Rectal smooth muscle tissue (tissue), 1 donor: ENCODE measurements at regions not wholly inside any gene's neighbourhood (a gene's known extent, or its start where the extent isn't known, plus 50 kb on each side); places are given as distances from the start of the nearest gene placed in this dataset.

Experiments used
- H3K27ac ChIP-seq: one replicate; pipeline ENCODE4 v1.7.0; 2013; ENCODE audit warnings: low read depth, low read length, inconsistent platforms
- H3K27me3 ChIP-seq: one replicate; pipeline ENCODE4 v1.7.0; 2013; ENCODE audit warnings: low read length; ENCODE audit not compliant: control insufficient read depth, insufficient read depth
- H3K36me3 ChIP-seq: one replicate; pipeline ENCODE4 v1.7.0; 2013; ENCODE audit warnings: low read length; ENCODE audit not compliant: control insufficient read depth, insufficient read depth
- H3K4me1 ChIP-seq: one replicate; pipeline ENCODE4 v1.7.0; 2013; ENCODE audit warnings: low read length; ENCODE audit not compliant: control insufficient read depth, insufficient read depth
- H3K4me3 ChIP-seq: one replicate; pipeline ENCODE4 v1.7.0; 2013; ENCODE audit warnings: low read length
- H3K9ac ChIP-seq: one replicate; pipeline ENCODE4 v1.7.0; 2013; ENCODE audit warnings: low read length

DNA sequence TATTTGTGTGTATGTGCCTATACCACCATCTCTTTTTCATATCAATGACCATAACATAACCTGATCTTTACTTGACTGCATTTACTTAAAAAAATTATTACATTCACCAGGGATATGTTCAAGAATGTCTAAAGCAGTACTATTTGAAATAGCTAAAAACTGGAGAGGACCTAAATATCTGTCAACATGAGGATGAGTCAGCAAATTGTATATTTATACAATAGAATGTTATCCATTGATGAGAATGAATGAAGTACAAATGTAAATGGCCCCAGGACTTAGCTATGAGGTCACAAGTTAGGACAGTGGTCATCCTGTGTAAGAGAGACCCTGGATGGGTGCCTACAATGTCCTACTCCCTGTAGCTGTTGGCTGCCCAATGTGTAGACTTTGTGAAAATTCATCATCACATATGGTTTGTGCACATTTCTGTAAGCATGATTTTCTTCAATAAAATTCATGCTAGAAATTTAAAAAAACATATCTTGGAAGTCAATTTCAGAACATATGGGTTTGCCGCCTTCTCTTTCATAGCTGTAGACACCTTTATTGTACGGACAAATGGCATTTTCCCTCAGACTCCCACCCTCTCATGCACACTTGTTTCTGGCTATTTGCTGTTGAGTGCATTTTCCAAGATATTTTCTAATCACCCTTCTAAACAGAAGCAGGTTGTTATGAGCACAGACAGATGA lies 202.4 kb downstream of the CDH26 start:
- H3K27ac ChIP-seq = no peak overlapping the region
- H3K36me3 ChIP-seq = no peaks in the 10 kb centered on the region
- H3K4me3 ChIP-seq = no peak overlapping the region
- no peaks in the 10 kb centered on the region for H3K4me1 ChIP-seq
- no peak overlapping the region for H3K9ac ChIP-seq
- no peaks in the 10 kb centered on the region for H3K27me3 ChIP-seq

DNA sequence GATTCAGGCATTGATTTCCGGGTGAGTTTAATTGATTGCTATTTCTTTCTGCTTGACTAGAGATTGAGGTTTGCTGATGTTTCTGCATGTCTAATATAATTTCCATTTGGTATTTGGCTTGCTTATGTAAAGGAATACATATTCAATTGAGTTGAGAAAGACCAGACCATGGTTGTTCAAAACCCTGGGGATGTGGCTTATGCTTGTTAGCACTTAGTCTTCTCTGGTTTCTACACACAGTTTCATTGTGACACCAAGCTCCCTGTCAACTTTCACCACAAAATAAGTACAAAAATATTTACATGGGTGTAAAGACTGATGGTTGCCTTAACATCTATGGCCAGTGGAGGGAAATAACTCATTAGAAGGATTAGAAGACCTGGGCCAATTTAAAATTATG lies 209.6 kb downstream of the CDH26 start:
- H3K4me1 ChIP-seq = no peaks in the 10 kb centered on the region
- H3K27me3 ChIP-seq = no peaks in the 10 kb centered on the region
- no peaks in the 10 kb centered on the region for H3K36me3 ChIP-seq
- H3K4me3 ChIP-seq = no peak overlapping the region
- no peak overlapping the region for H3K27ac ChIP-seq
- no peak overlapping the region for H3K9ac ChIP-seq

DNA sequence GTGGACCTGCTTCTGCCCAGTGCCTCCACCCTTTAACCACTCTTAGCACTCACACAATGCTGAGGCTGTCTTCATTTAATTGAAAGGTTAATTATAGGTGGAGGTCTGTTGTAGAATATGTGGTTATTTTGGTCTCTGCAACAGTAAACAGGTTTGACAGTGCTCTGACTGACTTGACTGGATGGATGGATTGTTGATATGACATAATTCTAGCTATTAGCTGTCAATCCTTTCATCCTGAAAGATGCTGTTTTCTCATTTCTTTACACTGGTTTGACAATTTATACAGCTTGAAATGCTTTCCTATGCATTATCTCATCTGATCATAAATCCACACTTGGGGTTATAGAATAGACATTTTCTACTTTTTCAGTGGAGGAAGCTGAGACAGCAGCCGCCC lies 210.7 kb downstream of the CDH26 start:
- H3K4me1 ChIP-seq = no peaks in the 10 kb centered on the region
- no peak overlapping the region for H3K4me3 ChIP-seq
- H3K27me3 ChIP-seq = no peaks in the 10 kb centered on the region
- H3K36me3 ChIP-seq = no peaks in the 10 kb centered on the region
- no peak overlapping the region for H3K9ac ChIP-seq
- no peak overlapping the region for H3K27ac ChIP-seq

- Histone ChIP-seq H3K27me3 (no peaks in the 10 kb centered on the region), H3K9ac (no peak overlapping the region), H3K4me1 (no peaks in the 10 kb centered on the region), H3K27ac (no peak overlapping the region), H3K36me3 (no peaks in the 10 kb centered on the region), H3K4me3 (no peak overlapping the region)
Observed at GRCh38 chr20:60170116-60170515, 211.9 kb downstream of the CDH26 start.

DNA sequence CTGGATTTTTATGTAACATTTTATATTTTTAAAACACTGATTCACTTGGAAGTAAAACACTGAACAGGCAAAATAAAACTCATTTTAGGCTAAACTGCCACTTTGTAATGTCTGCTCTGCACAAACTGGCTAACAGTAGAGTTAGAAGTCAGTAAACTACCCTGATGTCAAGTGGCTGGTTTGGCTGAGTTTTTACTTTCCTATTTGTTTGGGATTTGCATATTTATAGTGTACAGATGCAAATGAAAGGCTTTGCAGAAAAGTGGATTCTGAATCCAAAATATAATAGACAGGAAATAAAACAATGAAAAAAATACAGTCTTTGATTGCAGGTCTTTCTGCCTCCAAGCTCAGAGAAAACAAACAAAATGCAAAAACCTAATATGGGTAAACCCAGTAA lies 213.1 kb downstream of the CDH26 start:
- H3K27me3 ChIP-seq = no peaks in the 10 kb centered on the region
- H3K9ac ChIP-seq = no peak overlapping the region
- H3K4me1 ChIP-seq = no peaks in the 10 kb centered on the region
- H3K4me3 ChIP-seq = no peak overlapping the region
- H3K36me3 ChIP-seq = no peaks in the 10 kb centered on the region
- no peak overlapping the region for H3K27ac ChIP-seq

GRCh38 chr20:60171738-60172137 lies 213.5 kb downstream of the CDH26 start:
- Histone ChIP-seq H3K36me3 (no peaks in the 10 kb centered on the region), H3K27ac (no peak overlapping the region), H3K4me1 (no peaks in the 10 kb centered on the region), H3K4me3 (no peak overlapping the region), H3K9ac (no peak overlapping the region), H3K27me3 (no peaks in the 10 kb centered on the region)

- no peaks in the 10 kb centered on the region for H3K36me3 ChIP-seq
- no peak overlapping the region for H3K4me3 ChIP-seq
- H3K27me3 ChIP-seq = no peaks in the 10 kb centered on the region
- no peak overlapping the region for H3K9ac ChIP-seq
- H3K4me1 ChIP-seq = no peaks in the 10 kb centered on the region
- H3K27ac ChIP-seq = no peak overlapping the region
Observed at GRCh38 chr20:60172346-60172984, 214.2 kb downstream of the CDH26 start.

DNA sequence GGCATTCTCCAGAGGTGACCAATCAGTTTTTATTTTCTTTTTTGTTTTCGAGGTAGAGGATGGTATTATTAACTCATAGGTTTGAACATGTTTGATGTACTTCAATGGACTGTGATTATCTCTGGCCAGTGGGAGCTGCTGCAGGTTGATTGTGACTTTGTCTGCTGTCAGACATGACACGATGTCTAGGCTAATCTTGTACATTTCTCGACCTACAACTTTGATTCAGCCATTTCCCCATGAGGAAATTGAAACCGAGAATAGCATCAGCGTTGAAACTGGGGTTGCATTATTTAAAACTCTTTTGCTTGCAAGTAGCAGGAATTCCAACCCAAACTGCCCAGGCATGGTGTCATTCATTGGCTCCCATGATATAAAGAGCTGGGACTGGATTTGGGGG lies 218.9 kb downstream of the CDH26 start:
- H3K27me3 ChIP-seq = no peaks in the 10 kb centered on the region
- H3K4me1 ChIP-seq = no peaks in the 10 kb centered on the region
- H3K27ac ChIP-seq = no peak overlapping the region
- H3K4me3 ChIP-seq = no peak overlapping the region
- H3K36me3 ChIP-seq = no peaks in the 10 kb centered on the region
- no peak overlapping the region for H3K9ac ChIP-seq

DNA sequence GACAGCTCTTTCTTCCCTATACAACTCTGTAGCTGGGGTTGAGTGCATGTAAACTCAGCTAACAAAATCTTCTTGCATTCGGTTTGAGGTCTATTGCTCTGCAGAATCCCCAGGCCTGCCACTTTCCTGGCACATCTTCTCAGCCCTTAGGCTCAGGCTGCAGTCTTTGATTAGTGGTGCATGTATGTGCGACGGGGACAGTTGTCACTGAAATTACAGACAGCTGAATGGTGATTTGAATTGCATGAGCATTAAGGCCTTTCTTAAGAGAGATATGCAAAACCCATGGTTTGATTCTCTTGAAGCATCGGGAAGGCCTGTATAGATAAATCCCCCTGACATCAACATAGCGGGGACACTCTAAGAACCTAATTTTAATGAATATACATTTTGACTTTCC lies 222.8 kb downstream of the CDH26 start:
- Histone ChIP-seq H3K36me3 (no peaks in the 10 kb centered on the region), H3K4me3 (no peak overlapping the region)

GRCh38 chr20:60186412-60186811 lies 228.2 kb downstream of the CDH26 start:
- Histone ChIP-seq H3K27me3 (no peaks in the 10 kb centered on the region), H3K27ac (no peak overlapping the region), H3K9ac (no peak overlapping the region), H3K36me3 (no peaks in the 10 kb centered on the region), H3K4me1 (no peaks in the 10 kb centered on the region), H3K4me3 (no peak overlapping the region)

More for the DNA sequence above, 222.8 kb downstream of the CDH26 start:
- Histone ChIP-seq H3K27me3 (no peaks in the 10 kb centered on the region), H3K27ac (no peak overlapping the region), H3K4me1 (no peaks in the 10 kb centered on the region), H3K9ac (no peak overlapping the region)

- Histone ChIP-seq H3K36me3 (no peaks in the 10 kb centered on the region), H3K4me3 (no peak overlapping the region), H3K27me3 (no peaks in the 10 kb centered on the region)
Observed at GRCh38 chr20:60187683-60188082, 229.5 kb downstream of the CDH26 start.

DNA sequence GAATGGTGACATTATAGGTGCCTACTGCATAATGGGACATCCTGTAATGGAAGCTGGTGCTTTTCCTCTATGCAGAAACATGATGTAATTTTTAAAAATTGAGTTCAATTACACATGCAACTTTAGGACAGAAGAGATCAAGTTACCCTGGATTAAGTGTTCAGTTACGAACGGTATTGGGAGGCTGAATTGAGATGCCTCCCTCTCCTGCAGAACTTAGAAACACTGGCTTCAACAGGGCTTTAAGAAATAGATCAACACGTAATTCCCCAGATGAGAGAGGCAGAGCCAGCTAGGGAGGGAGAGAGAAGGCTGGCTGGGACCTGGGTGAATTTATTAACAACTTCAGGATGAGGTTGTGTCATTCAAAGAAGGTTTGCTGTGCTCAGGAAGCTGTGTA lies 232.8 kb downstream of the CDH26 start:
- Histone ChIP-seq H3K36me3 (no peaks in the 10 kb centered on the region), H3K9ac (no peak overlapping the region), H3K4me1 (no peaks in the 10 kb centered on the region), H3K4me3 (no peak overlapping the region), H3K27ac (no peak overlapping the region), H3K27me3 (no peaks in the 10 kb centered on the region)

More at GRCh38 chr20:60187683-60188082, 229.5 kb downstream of the CDH26 start:
- Histone ChIP-seq H3K9ac (no peak overlapping the region), H3K4me1 (no peaks in the 10 kb centered on the region), H3K27ac (no peak overlapping the region)

- Histone ChIP-seq H3K36me3 (no peaks in the 10 kb centered on the region), H3K4me1 (no peaks in the 10 kb centered on the region), H3K4me3 (no peak overlapping the region), H3K9ac (no peak overlapping the region), H3K27ac (no peak overlapping the region), H3K27me3 (no peaks in the 10 kb centered on the region)
Observed at GRCh38 chr20:60192326-60192725, 234.1 kb downstream of the CDH26 start.
